GM12874 (cell line): ENCODE measurements at regions not wholly inside any gene's neighbourhood (a gene's known extent, or its start where the extent isn't known, plus 50 kb on each side); places are given as distances from the start of the nearest gene placed in this dataset.

ENCODE experiments used
- TF ChIP-seq, protein P1 (sequence below): IDR thresholded peaks from 2 replicates; pipeline ENCODE4 v1.5.1; 2011; ENCODE audit warnings: low read depth, mild to moderate bottlenecking, control low read depth, low read length, moderate library complexity; ENCODE audit not compliant: insufficient read depth

DNA sequence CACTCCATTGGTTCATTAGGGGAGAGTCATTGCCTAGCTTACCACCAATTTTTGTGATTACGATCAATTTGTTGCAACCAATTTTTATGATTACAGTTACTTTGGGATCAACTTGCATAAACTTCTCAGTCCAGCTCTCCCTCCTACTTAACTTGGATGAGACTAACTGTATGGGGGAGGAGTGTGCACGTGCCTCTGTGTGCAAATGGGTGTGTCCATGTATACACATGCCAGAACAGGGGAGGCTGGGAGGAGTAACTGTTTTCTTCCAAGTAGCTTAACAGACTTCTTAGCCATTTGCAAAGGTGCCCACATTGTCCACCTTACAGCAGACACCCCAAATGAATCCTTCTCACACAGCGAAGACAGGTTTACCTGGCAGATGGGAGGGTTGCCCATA lies 117.7 kb upstream of the VCX3B start:
- TF ChIP-seq, protein P1, sequence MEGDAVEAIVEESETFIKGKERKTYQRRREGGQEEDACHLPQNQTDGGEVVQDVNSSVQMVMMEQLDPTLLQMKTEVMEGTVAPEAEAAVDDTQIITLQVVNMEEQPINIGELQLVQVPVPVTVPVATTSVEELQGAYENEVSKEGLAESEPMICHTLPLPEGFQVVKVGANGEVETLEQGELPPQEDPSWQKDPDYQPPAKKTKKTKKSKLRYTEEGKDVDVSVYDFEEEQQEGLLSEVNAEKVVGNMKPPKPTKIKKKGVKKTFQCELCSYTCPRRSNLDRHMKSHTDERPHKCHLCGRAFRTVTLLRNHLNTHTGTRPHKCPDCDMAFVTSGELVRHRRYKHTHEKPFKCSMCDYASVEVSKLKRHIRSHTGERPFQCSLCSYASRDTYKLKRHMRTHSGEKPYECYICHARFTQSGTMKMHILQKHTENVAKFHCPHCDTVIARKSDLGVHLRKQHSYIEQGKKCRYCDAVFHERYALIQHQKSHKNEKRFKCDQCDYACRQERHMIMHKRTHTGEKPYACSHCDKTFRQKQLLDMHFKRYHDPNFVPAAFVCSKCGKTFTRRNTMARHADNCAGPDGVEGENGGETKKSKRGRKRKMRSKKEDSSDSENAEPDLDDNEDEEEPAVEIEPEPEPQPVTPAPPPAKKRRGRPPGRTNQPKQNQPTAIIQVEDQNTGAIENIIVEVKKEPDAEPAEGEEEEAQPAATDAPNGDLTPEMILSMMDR = no peak

DNA sequence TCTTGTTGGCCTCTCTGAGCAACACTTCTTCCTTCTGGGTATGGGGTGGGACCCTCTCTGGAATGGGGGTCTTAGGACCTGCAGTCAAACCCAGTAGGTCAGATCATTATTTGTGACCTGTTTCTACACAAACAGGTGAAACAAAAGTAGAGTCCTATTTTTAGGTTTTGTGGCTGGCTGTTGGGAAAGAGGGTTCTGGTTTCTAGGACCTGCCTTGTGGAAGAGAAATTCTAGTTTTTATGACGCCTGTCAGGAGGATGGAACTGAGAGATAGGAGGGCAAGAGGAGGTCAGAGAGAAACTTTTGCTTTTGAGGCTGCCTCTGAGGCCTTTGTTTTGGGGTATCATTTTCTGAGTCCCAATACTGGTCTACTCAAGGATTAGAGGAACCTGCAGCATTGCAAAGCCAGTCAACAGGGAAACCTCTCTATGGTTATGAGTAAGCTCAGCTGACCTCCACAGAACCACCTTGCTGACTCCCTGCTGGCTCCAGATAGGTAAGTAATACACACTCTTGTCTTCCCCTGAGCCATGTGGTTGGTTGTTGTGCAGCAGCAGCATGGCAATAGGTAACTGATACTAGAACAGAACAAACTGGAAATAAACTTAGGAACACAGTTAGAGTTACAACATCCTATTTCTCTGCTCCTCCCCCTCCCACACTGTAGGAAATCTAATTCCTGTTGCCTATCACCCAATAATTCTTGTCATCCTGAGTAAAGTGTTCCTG lies 114.7 kb upstream of the VCX3B start:
- TF ChIP-seq, protein P1 = no peak

DNA sequence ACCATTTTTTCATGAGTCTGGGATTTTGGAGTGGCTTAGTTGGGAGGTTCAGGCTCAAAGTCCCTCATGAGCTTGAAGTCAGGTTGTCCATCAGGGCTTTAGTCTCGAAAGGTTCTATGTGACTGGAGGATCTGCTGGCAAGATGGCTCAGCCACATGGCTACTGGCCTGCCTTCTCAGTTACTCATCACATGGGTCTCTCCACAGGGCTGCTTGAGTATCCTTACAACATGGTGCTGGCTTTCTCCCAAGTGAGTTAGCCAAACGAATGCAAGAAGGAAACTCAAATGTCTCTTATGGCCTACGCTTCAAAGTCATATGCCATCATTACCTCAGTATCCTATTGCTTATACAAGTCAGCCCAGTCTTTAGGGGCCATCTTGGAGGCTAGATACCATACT lies 106.3 kb upstream of the VCX3B start:
- TF ChIP-seq, protein P1 = no peak

DNA sequence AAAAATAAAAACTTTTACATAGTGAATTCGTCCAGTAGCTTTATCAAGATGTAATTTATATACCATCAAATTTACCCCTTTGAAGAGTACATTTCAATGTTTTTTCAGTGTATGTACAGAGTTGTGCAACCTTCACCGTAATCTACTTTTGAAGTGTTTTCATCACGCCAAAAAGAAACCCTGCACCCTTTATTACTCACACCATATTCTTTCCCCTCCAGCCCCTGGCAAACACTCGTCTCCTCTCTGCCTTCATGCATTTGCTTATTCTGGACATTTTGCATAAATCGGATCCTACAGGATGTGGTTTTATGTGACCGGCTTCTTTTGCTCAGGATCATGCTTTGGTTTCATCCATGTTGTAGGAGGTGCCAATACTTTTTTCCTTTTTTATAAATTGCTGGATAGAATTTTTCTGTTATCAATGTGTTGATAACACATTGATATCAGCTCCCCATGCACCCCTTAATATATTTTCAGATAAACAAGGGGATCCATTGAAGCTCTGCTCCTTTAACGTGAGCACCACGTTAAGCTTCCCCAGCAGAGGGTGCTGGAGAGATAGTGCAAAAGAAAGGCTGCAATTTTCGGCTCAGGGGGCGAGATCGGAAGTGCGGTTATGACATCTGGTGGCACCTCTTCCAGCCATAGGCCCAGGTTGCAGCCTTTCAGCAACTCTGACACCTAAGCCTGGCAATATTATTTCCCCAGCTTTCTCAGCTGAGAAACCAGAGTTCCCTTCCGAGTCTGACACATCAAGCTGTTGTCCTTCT lies 100.1 kb upstream of the VCX3B start:
- TF ChIP-seq, protein P1 = peak; percentile 48; the same call in 1 of the 2 replicates

DNA sequence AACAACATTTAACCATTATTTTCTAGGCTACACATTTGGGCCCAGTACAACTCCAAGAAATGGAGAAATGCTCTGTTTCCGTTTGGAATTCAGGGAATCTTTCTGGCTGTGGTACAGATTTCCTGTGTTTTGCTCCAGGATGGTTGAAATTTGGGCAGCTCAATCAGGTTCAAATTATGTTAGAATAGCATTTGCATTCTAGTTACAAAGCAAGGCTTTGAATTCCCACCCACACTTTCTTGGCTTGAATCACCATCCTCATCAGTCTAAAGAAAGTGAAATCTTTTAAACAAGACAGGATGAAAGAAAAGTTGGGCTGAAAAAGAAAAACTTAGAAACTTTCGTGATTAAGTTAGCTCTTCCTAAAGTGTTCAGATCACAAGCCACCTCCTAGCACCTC lies 98.1 kb upstream of the VCX3B start:
- TF ChIP-seq, protein P1 = no peak

DNA sequence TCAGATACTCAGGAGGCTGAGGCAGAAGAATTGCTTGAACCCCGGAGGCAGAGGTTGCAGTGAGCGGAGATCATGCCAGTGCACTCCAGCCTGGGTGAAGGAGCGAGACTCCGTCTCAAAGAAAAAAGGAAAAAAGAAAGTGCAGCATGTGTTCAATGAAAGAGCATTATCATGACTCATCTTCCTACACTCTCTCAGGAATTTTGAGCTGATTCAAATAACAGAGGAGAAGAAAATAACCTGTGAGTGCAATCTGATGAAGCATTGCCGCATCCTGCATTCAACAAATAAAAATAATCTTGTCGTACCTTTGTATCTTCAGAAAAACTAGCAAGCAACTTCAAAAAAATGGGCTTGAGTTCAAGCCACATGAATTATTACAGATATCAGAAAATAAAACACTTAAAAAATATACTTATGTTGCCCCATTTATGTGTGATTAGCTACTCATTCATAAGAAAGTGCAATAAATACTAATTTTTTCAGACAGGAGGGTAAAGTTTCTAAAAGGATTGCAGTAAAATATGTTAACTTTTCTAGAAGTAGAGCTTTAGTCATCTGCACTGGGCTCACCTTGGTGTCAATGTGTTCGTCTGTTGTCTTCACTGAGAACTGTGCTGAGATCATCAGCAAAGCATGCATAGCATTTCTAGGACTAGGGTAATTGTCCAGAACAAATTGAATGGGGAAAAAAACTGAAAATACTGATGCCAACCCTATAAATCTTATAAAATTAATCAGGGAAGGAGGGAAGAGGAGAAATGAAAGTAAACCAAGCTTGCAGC lies 90.4 kb upstream of the VCX3B start:
- TF ChIP-seq, protein P1 = no peak

DNA sequence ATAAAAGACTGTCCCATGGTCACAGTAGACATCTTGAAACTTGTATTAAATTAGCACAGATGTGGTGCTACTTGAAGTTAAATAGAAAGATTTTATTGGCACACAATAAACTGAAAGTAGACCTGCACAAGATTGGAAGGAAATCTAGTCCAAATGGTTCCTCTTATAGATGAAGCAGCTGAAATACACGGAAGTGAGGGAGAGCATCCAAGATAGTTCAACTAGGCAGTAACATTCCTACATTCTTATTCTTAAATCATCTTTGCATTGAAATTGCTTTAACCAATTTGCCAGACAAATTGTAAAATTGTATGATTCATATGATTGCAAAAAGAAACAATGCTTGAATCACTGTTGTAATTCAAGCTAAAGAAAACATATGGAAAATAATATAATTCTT lies 87.6 kb upstream of the VCX3B start:
- TF ChIP-seq, protein P1 = no peak
